HCT116 (cell line): ENCODE measurements at regions not wholly inside any gene's neighbourhood (a gene's known extent, or its start where the extent isn't known, plus 50 kb on each side); places are given as distances from the start of the nearest gene placed in this dataset. TPM values are rescaled to one million over a fixed set of nuclear protein-coding genes. Genes with fewer than 3 reads are reported as not detected.

Experiments
- microRNA-seq: library from miRNA; unstranded; fragments of <30 nt; microRNA quantifications from one replicate; pipeline ENCODE4, GENCODE V29; 2016; ENCODE audit warnings: borderline number of aligned reads

Small RNA genes in the stretch of these regions (microRNA-seq; reads per million reads assigned to microRNA genes)
- not detected for gene MIR3683
